IMR-90 (cell line): ENCODE measurements at regions not wholly inside any gene's neighbourhood (a gene's known extent, or its start where the extent isn't known, plus 50 kb on each side); places are given as distances from the start of the nearest gene placed in this dataset.

ENCODE experiments used
- ATAC-seq: fragments of 200-7000 bp; cut with Tn5 transposase; 2 replicates; pipeline ENCODE4 v1.9.1; 2020; ENCODE audit warnings: low read depth, mild to moderate bottlenecking, moderate library complexity
- BruUV-seq: library from RNA; stranded (reverse); fragments of 400-500 nt; replicated peaks from 2 replicates; lab custom pipeline; 2021; lab: Mats Ljungman, UMichigan
- CTCF ChIA-PET: fragments of 300-600 bp; formaldehyde crosslinking; extraction: SDS; loops from one replicate; lab custom pipeline; 2021; ENCODE audit warnings: antibody characterized with exemption; lab: Yijun Ruan, JAX
- POLR2A ChIA-PET: fragments of 300-600 bp; sonication (Branson Sonifier 250); formaldehyde crosslinking; loops from one replicate; lab custom pipeline; 2022; ENCODE audit warnings: antibody characterized with exemption; ENCODE audit not compliant: unreplicated experiment; lab: Charles Lee
- DNase-seq: peaks from one replicate; pipeline ENCODE4 v3.0.0; 2013
- H2AFZ ChIP-seq: replicated peaks from 2 replicates; pipeline ENCODE3; 2013; ENCODE audit warnings: low read length, mild to moderate bottlenecking; ENCODE audit not compliant: poor library complexity
- H2AK5ac ChIP-seq: 2 replicates; pipeline ENCODE4 v1.6.1; 2013; ENCODE audit warnings: low read depth, low read length, inconsistent platforms
- H2AK9ac ChIP-seq: replicated peaks from 2 replicates; pipeline ENCODE3; 2013; ENCODE audit warnings: mild to moderate bottlenecking, low read depth, low read length, moderate library complexity; ENCODE audit not compliant: poor library complexity
- H2BK120ac ChIP-seq: 2 replicates; pipeline ENCODE4 v1.6.1; 2013; ENCODE audit warnings: low read depth, low read length, inconsistent platforms
- H2BK15ac ChIP-seq: 3 replicates; pipeline ENCODE4 v1.6.1; 2013; ENCODE audit warnings: low read depth, low read length, inconsistent platforms
- H2BK20ac ChIP-seq: 2 replicates; pipeline ENCODE4 v1.6.1; 2013; ENCODE audit warnings: low read depth, mild to moderate bottlenecking, inconsistent platforms, low read length, moderate library complexity
- H2BK5ac ChIP-seq: 2 replicates; pipeline ENCODE4 v1.6.1; 2013; ENCODE audit warnings: mild to moderate bottlenecking, low read depth, low read length, inconsistent platforms; ENCODE audit not compliant: poor library complexity, severe bottlenecking
- H3K14ac ChIP-seq: replicated peaks from 2 replicates; pipeline ENCODE4 v1.6.1; 2013; ENCODE audit warnings: low read depth, low read length, inconsistent platforms
- H3K18ac ChIP-seq: 2 replicates; pipeline ENCODE4 v1.6.1; 2013; ENCODE audit warnings: low read depth, low read length, control low read depth
- H3K23ac ChIP-seq: 2 replicates; pipeline ENCODE4 v1.6.1; 2013; ENCODE audit warnings: low read depth, low read length, inconsistent platforms
- H3K27ac ChIP-seq: 2 replicates; pipeline ENCODE4 v1.5.1; 2013; ENCODE audit warnings: mild to moderate bottlenecking, control low read depth, low read length; ENCODE audit not compliant: insufficient read depth
- H3K27me3 ChIP-seq: 2 replicates; pipeline ENCODE4 v1.6.1; 2013; ENCODE audit warnings: low read length; ENCODE audit not compliant: control insufficient read depth, insufficient read depth
- H3K36me3 ChIP-seq: 2 replicates; pipeline ENCODE4 v1.6.1; 2013; ENCODE audit warnings: low read length, mixed read lengths; ENCODE audit not compliant: control insufficient read depth, insufficient read depth
- H3K4ac ChIP-seq: 2 replicates; pipeline ENCODE4 v1.6.1; 2013; ENCODE audit warnings: low read depth, low read length, inconsistent platforms
- H3K4me1 ChIP-seq: 2 replicates; pipeline ENCODE4 v1.6.1; 2013; ENCODE audit warnings: low read length, mixed read lengths; ENCODE audit not compliant: control insufficient read depth, insufficient read depth
- H3K4me2 ChIP-seq: 2 replicates; pipeline ENCODE4 v1.6.1; 2013; ENCODE audit warnings: low read depth, mild to moderate bottlenecking, control low read depth, low read length, moderate library complexity
- H3K4me3 ChIP-seq: 2 replicates; pipeline ENCODE4 v1.5.1; 2013; ENCODE audit warnings: low read depth, mild to moderate bottlenecking, control low read depth, low read length, moderate library complexity; ENCODE audit not compliant: insufficient read depth
- H3K56ac ChIP-seq: 2 replicates; pipeline ENCODE4 v1.6.1; 2013; ENCODE audit warnings: low read length, inconsistent platforms; ENCODE audit not compliant: insufficient read depth; ENCODE audit errors: extremely low read depth
- H3K79me1 ChIP-seq, 2 experiments: 2 replicates each; pipeline ENCODE4 v1.6.1; 2013; ENCODE audit warnings: low read length in 2 of 2, inconsistent platforms in 1 of 2, low read depth in 1 of 2
- H3K9ac ChIP-seq: 2 replicates; pipeline ENCODE4 v1.6.1; 2013; ENCODE audit warnings: low read depth, low read length, control low read depth
- H3K9me1 ChIP-seq: 2 replicates; pipeline ENCODE4 v1.6.1; 2013; ENCODE audit warnings: low read length, inconsistent platforms; ENCODE audit not compliant: insufficient read depth
- H3K9me3 ChIP-seq: 2 replicates; pipeline ENCODE4 v1.6.1; 2013; ENCODE audit warnings: low read length; ENCODE audit not compliant: control insufficient read depth, insufficient read depth
- H4K20me1 ChIP-seq: 2 replicates; pipeline ENCODE4 v1.6.1; 2013; ENCODE audit warnings: low read length, inconsistent platforms; ENCODE audit not compliant: insufficient read depth
- H4K5ac ChIP-seq: 2 replicates; pipeline ENCODE4 v1.6.1; 2013; ENCODE audit warnings: mild to moderate bottlenecking, low read depth, low read length, control low read depth
- H4K8ac ChIP-seq, 2 experiments: 2 replicates each; pipeline ENCODE4 v1.6.1; 2013; ENCODE audit warnings: low read depth in 2 of 2, low read length in 2 of 2, control low read depth in 1 of 2, inconsistent platforms in 1 of 2
- H4K91ac ChIP-seq: 2 replicates; pipeline ENCODE4 v1.6.1; 2013; ENCODE audit warnings: low read depth, low read length, inconsistent platforms; ENCODE audit not compliant: insufficient read depth
- CHD1 ChIP-seq: IDR thresholded peaks from 2 replicates; pipeline ENCODE4 v1.6.1; 2012; ENCODE audit warnings: low read depth, low read length, improper control_type of control experiment
- ELK1 ChIP-seq: fragments of 150-350 bp; IDR thresholded peaks from 2 replicates; pipeline ENCODE4 v1.6.1; 2016; ENCODE audit warnings: low read depth, mild to moderate bottlenecking, low read length, moderate library complexity, borderline replicate concordance
- FOS ChIP-seq: fragments of 150-350 bp; IDR thresholded peaks from 2 replicates; pipeline ENCODE4 v1.6.1; 2016; ENCODE audit warnings: low read depth, low read length
- MAFK ChIP-seq: IDR thresholded peaks from 2 replicates; pipeline ENCODE4 v1.6.1; 2012; ENCODE audit warnings: low read depth, low read length, improper control_type of control experiment
- MAZ ChIP-seq: IDR thresholded peaks from 2 replicates; pipeline ENCODE4 v1.6.1; 2012; ENCODE audit warnings: low read depth, mild to moderate bottlenecking, low read length, improper control_type of control experiment, moderate library complexity, borderline replicate concordance
- NFE2L2 ChIP-seq: fragments of 150-350 bp; IDR thresholded peaks from 2 replicates; pipeline ENCODE4 v1.6.1; 2016; ENCODE audit warnings: low read depth, mild to moderate bottlenecking, low read length
- POLR2A ChIP-seq: IDR thresholded peaks from 2 replicates; pipeline ENCODE4 v1.6.1; 2012; ENCODE audit warnings: mild to moderate bottlenecking, low read depth, low read length
- RAD21 ChIP-seq: IDR thresholded peaks from 2 replicates; pipeline ENCODE4 v1.6.1; 2012; ENCODE audit warnings: low read length, improper control_type of control experiment
- RCOR1 ChIP-seq: IDR thresholded peaks from 2 replicates; pipeline ENCODE4 v1.6.1; 2012; ENCODE audit warnings: mild to moderate bottlenecking, low read length, improper control_type of control experiment; ENCODE audit not compliant: insufficient replicate concordance
- RFX5 ChIP-seq: IDR thresholded peaks from 2 replicates; pipeline ENCODE4 v1.8.0; 2012; ENCODE audit warnings: low read depth, mild to moderate bottlenecking, low read length, moderate library complexity
- SMC3 ChIP-seq: fragments of 150-350 bp; IDR thresholded peaks from 2 replicates; pipeline ENCODE4 v1.6.1; 2016; ENCODE audit warnings: low read depth, mild to moderate bottlenecking, antibody characterized with exemption, low read length, moderate library complexity
- USF2 ChIP-seq: fragments of 150-350 bp; IDR thresholded peaks from 2 replicates; pipeline ENCODE4 v1.6.1; 2017; ENCODE audit warnings: mild to moderate bottlenecking, antibody characterized with exemption, low read length, low read depth
- WGBS, 2 experiments: methylation state at CpG; one replicate each; pipeline versions ENCODE4 v1.1.5 to v1.1.7; 2013; ENCODE audit warnings: missing lambda C conversion rate in 2 of 2; ENCODE audit not compliant: insufficient read length in 1 of 2; ENCODE audit errors: extremely low coverage in 2 of 2; 5-methylcytosine and 5-hydroxymethylcytosine counted together
- dilution Hi-C: fragments of 300-500 bp; cut with HindIII; formaldehyde crosslinking; loops from one replicate; pipeline ENCODE4 v1.14.3; 2018; ENCODE audit warnings: low sequenced_read_pairs; ENCODE audit not compliant: unreplicated experiment
- in situ Hi-C: fragments of 300-500 bp; cut with MboI; formaldehyde crosslinking; loops from 3 replicates; pipeline ENCODE4 v1.14.3; 2019; ENCODE audit warnings: low sequenced_read_pairs, inconsistent platforms, mixed read lengths
- intact Hi-C: fragments of 100-400 bp; cut with micrococcal nuclease; formaldehyde crosslinking; loops from 2 replicates; pipeline ENCODE4 v1.10.0; 2022

- Histone ChIP-seq H2AFZ (no peak overlapping the region), H3K79me1 (no peaks in the 10 kb centered on the region), H3K4me1 (no peaks in the 10 kb centered on the region), H3K56ac (no peak overlapping the region), H3K14ac (no peak overlapping the region), H4K8ac (no peak overlapping the region), H3K27ac (no peak overlapping the region), H2AK5ac (no peak overlapping the region), H3K4me2 (no peak overlapping the region), H3K23ac (no peak overlapping the region), H4K5ac (no peak overlapping the region), H3K4me3 (no peak overlapping the region), H3K27me3 (peaks cover 2% of the 10 kb centered on the region; the same call in 1 of the 2 replicates), H2BK20ac (no peak overlapping the region), H3K9ac (no peak overlapping the region), H2BK15ac (no peak overlapping the region), H3K9me1 (0 out of 2 replicates have a peak, but pooled peaks cover 5% of the 10 kb centered on the region), H4K20me1 (no peaks in the 10 kb centered on the region), H3K36me3 (no peaks in the 10 kb centered on the region), H2BK5ac (no peak overlapping the region), H2BK120ac (no peak overlapping the region), H3K18ac (no peak overlapping the region), H3K4ac (no peak overlapping the region), H2AK9ac (no peak overlapping the region), H3K9me3 (no peaks in the 10 kb centered on the region), H4K91ac (no peak overlapping the region)
- ChIA-PET POLR2A (no interaction called here), CTCF (no interaction called here)
- 70% methylated on average over 2 of the region's 8 CpGs; no CpG with 5 or more reads in 1 of the 2 experiments for WGBS, 2 experiments
- dilution Hi-C loops: no loop called here
- intact Hi-C loops: no loop called here
- no peak for ATAC-seq
- in situ Hi-C loops: no loop called here
- TF ChIP-seq FOS: no peak
- no peak for TF ChIP-seq CHD1
- TF ChIP-seq MAFK: no peak
- TF ChIP-seq NFE2L2: no peak
- no peak for TF ChIP-seq ELK1
- TF ChIP-seq POLR2A: no peak
- TF ChIP-seq MAZ: no peak
- no peak for TF ChIP-seq RAD21
- TF ChIP-seq USF2: no peak
- no peak for TF ChIP-seq RCOR1
- no peak for TF ChIP-seq SMC3
- no peak for TF ChIP-seq RFX5
- no TSS peak for BruUV-seq
- no peak for DNase-seq
Observed at GRCh38 chr2:8024506-8024905, 657.4 kb upstream of the ID2 start.
